ENCODE measurements at regions not wholly inside any gene's neighbourhood (a gene's known extent, or its start where the extent isn't known, plus 50 kb on each side); places are given as distances from the start of the nearest gene placed in this dataset.
A peak's percentile ranks its signal among the peaks of the same experiment; 100 is the strongest.

GRCh38 chr3:128549283-128550112 lies 56.5 kb upstream of the GATA2 start:
- DNase-seq (ENCODE audit: low spot score in 2 of 2), result peak in 1 of 2 donors; percentile 72
- intact Hi-C loops (cut with DNase I), result no loop called here
- no peak for TF ChIP-seq CTCF (IDR thresholded peaks at IDR 0.05)
- Histone ChIP-seq H3K4me3 (no peak overlapping the region), H3K9me3 (no peaks in the 10 kb centered on the region), H3K36me3 (no peaks in the 10 kb centered on the region), H3K27me3 (no peaks in the 10 kb centered on the region), H3K4me1 (no peaks in the 10 kb centered on the region), H3K27ac (peak overlapping the region; percentile 14 to 25)

DNA sequence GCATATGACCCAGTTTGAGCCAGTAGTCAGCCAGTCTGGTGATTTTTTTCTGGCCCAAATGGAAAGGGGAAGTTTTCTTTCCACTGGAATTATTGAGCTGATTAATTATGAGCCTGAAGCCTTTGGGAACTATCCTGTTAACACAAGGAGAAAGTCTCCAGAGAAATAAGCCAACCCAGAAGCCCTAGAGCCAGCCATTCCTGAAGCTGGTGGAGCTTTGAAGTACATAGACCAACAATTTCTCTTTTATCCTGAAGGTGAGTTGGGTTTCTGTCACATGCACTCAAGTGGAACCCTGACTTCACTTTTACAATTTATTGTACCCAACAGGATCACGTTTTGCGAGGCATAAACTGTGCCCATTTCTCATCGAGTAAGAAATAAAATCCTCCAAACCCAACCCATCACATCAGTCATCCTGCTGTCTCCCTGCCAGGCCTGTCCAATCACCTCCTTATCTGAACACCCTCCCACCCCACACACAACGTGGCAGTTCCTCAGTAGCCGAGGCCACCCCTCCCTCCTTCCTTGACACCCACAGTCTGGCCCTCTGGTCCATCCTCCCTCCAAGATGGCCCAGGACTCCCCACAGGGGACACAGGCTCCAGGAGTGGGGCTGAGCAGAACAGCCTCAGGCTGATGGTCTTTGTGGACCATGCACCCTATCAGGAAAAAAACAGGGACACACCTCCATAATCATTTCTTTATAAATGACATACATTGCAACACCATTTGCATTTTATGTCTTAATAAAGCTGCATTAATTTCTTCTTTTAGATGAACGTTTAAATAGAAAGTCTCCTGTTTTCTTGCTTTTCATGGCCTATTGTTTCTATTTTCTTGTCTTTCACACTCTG lies 55.7 kb upstream of the GATA2 start:
- TF ChIP-seq CTCF (IDR thresholded peaks at IDR 0.05), result no peak
- H3K4me1 ChIP-seq, result no peaks in the 10 kb centered on the region
- H3K27ac ChIP-seq, result no peak overlapping the region
- no peak for DNase-seq (ENCODE audit: low spot score in 2 of 2)
- no peaks in the 10 kb centered on the region for H3K36me3 ChIP-seq
- H3K9me3 ChIP-seq, result peaks cover 0 to 3% of the 10 kb centered on the region in 2 donors
- no peak overlapping the region for H3K4me3 ChIP-seq
- no peaks in the 10 kb centered on the region for H3K27me3 ChIP-seq
- intact Hi-C loops (cut with DNase I), result no loop called here

GRCh38 chr3:128548021-128548420 lies 55.0 kb upstream of the GATA2 start:
- Histone ChIP-seq H3K27me3 (no peaks in the 10 kb centered on the region), H3K4me3 (no peak overlapping the region), H3K36me3 (no peaks in the 10 kb centered on the region), H3K4me1 (no peaks in the 10 kb centered on the region), H3K27ac (no peak overlapping the region), H3K9me3 (peaks cover 0 to 5% of the 10 kb centered on the region in 2 donors)
- TF ChIP-seq CTCF (IDR thresholded peaks at IDR 0.05), result no peak
- intact Hi-C loops (cut with DNase I), result no loop called here
- no peak for DNase-seq (ENCODE audit: low spot score in 2 of 2)

GRCh38 chr3:128547368-128547987 lies 54.5 kb upstream of the GATA2 start:
- no peaks in the 10 kb centered on the region for H3K27me3 ChIP-seq
- H3K36me3 ChIP-seq, result no peaks in the 10 kb centered on the region
- H3K9me3 ChIP-seq, result peaks cover 0 to 5% of the 10 kb centered on the region in 2 donors
- no peak for DNase-seq (ENCODE audit: low spot score in 2 of 2)
- no peak overlapping the region for H3K27ac ChIP-seq
- H3K4me1 ChIP-seq, result no peaks in the 10 kb centered on the region
- H3K4me3 ChIP-seq, result no peak overlapping the region
- TF ChIP-seq CTCF (IDR thresholded peaks at IDR 0.05), result no peak
- intact Hi-C loops (cut with DNase I), result no loop called here

DNA sequence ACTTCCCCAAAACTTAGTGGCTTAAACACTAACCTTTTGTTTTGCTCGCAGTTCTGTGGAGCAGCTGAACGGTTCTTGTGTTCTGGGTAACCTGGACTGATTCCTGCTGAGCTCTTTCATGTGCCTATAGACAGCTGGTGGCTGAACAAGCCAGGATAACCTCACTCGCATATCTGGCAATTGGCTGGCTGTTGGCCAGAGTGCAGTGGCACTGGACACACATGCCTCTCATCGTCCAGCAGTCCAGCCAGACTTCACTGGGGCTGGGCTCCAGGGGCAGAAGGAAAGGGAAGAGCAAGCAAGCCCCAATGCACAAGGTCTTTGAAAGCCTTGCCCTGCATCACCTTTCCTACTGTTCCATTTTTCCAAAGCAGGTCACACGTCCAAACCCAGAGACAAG lies 53.6 kb upstream of the GATA2 start:
- Histone ChIP-seq H3K4me3 (no peak overlapping the region), H3K4me1 (no peaks in the 10 kb centered on the region), H3K27me3 (no peaks in the 10 kb centered on the region), H3K9me3 (peaks cover 0 to 5% of the 10 kb centered on the region in 2 donors), H3K36me3 (no peaks in the 10 kb centered on the region), H3K27ac (no peak overlapping the region)
- DNase-seq (ENCODE audit: low spot score in 2 of 2), result no peak
- TF ChIP-seq CTCF (IDR thresholded peaks at IDR 0.05), result no peak
- intact Hi-C loops (cut with DNase I), result no loop called here
